Liver (tissue), 8 donors: ENCODE measurements at regions not wholly inside any gene's neighbourhood (a gene's known extent, or its start where the extent isn't known, plus 50 kb on each side); places are given as distances from the start of the nearest gene placed in this dataset.

Experiments used
- DNase-seq: peaks from one replicate; pipeline ENCODE4 v3.0.0-alpha.2; 2017; ENCODE audit warnings: low spot score
- H3K27ac ChIP-seq, 2 donors: one replicate each; pipeline ENCODE4 v1.7.0; 2013; ENCODE audit warnings: inconsistent platforms in 2 of 2, low read length in 2 of 2, control low read depth in 1 of 2, low read depth in 1 of 2, mild to moderate bottlenecking in 1 of 2
- H3K27me3 ChIP-seq, 4 donors: one replicate each; pipeline versions ENCODE4 v1.6.1 to v1.7.0; 2013; ENCODE audit warnings: low read length in 3 of 4, inconsistent platforms in 1 of 4, mild to moderate bottlenecking in 1 of 4, moderate library complexity in 1 of 4; ENCODE audit not compliant: control insufficient read depth in 4 of 4, insufficient read depth in 4 of 4
- H3K36me3 ChIP-seq, 4 donors: one replicate each; pipeline versions ENCODE4 v1.6.1 to v1.7.0; 2013; ENCODE audit warnings: low read length in 3 of 4, mild to moderate bottlenecking in 3 of 4, low read depth in 1 of 4, moderate library complexity in 1 of 4; ENCODE audit not compliant: control insufficient read depth in 4 of 4, insufficient read depth in 3 of 4
- H3K4me1 ChIP-seq, 4 donors: one replicate each; pipeline versions ENCODE4 v1.6.1 to v1.7.0; 2013; ENCODE audit warnings: low read length in 3 of 4, mild to moderate bottlenecking in 3 of 4, moderate library complexity in 1 of 4; ENCODE audit not compliant: control insufficient read depth in 4 of 4, insufficient read depth in 4 of 4
- H3K4me3 ChIP-seq, 3 donors: one replicate each; pipeline versions ENCODE4 v1.6.1 to v1.7.0; 2013; ENCODE audit warnings: low read length in 3 of 3, control low read depth in 1 of 3, low read depth in 1 of 3, mild to moderate bottlenecking in 1 of 3
- H3K9ac ChIP-seq, 2 donors: one replicate each; pipeline ENCODE4 v1.7.0; 2013; ENCODE audit warnings: low read length in 2 of 2, mild to moderate bottlenecking in 2 of 2, moderate library complexity in 2 of 2, control low read depth in 1 of 2, low read depth in 1 of 2
- H3K9me3 ChIP-seq, 4 donors: one replicate each; pipeline versions ENCODE4 v1.6.1 to v1.7.0; 2013; ENCODE audit warnings: low read length in 3 of 4; ENCODE audit not compliant: control insufficient read depth in 4 of 4
- ATF3 ChIP-seq: IDR thresholded peaks from 2 replicates; pipeline ENCODE4 v1.6.1; 2016; ENCODE audit warnings: antibody characterized with exemption
- CTCF ChIP-seq: fragments of 150-350 bp; IDR thresholded peaks from 2 replicates; pipeline ENCODE4 v1.5.1; 2017; ENCODE audit warnings: improper control_type of control experiment, low read depth, low read length; ENCODE audit not compliant: missing input control
- EGR1 ChIP-seq, 2 donors: IDR thresholded peaks; 2 replicates each; pipeline ENCODE4 v1.6.1; 2016 to 2018; ENCODE audit warnings: antibody characterized with exemption in 2 of 2, low read depth in 2 of 2
- FOXA1 ChIP-seq: IDR thresholded peaks from 2 replicates; pipeline ENCODE4 v1.6.1; 2016; ENCODE audit warnings: antibody characterized with exemption
- GABPA ChIP-seq, 2 donors: IDR thresholded peaks in 1 of 2; conservative IDR thresholded peaks in 1 of 2; 2 replicates each; pipeline ENCODE4 v1.6.1; 2016; ENCODE audit warnings: antibody characterized with exemption in 2 of 2, mild to moderate bottlenecking in 1 of 2, moderate library complexity in 1 of 2
- HNF4A ChIP-seq, 2 donors: conservative IDR thresholded peaks; 2 replicates each; pipeline ENCODE4 v1.6.1; 2016; ENCODE audit warnings: antibody characterized with exemption in 2 of 2, mild to moderate bottlenecking in 2 of 2
- HNF4G ChIP-seq: IDR thresholded peaks from 2 replicates; pipeline ENCODE4 v1.6.1; 2016; ENCODE audit warnings: antibody characterized with exemption
- MAX ChIP-seq: IDR thresholded peaks from 2 replicates; pipeline ENCODE4 v1.6.1; 2016; ENCODE audit warnings: antibody characterized with exemption
- NR2F2 ChIP-seq: IDR thresholded peaks from 2 replicates; pipeline ENCODE4 v1.6.1; 2016; ENCODE audit warnings: antibody characterized with exemption
- RAD21 ChIP-seq, 2 donors: IDR thresholded peaks; 2 replicates each; pipeline ENCODE4 v1.6.1; 2016; ENCODE audit warnings: antibody characterized with exemption in 2 of 2, mild to moderate bottlenecking in 2 of 2
- REST ChIP-seq: IDR thresholded peaks from 2 replicates; pipeline ENCODE4 v1.6.1; 2016; ENCODE audit warnings: antibody characterized with exemption, mild to moderate bottlenecking
- RXRA ChIP-seq, 2 donors: IDR thresholded peaks; 2 replicates each; pipeline ENCODE4 v1.6.1; 2017 to 2018; ENCODE audit warnings: antibody characterized with exemption in 2 of 2, mild to moderate bottlenecking in 1 of 2
- SP1 ChIP-seq: IDR thresholded peaks from 2 replicates; pipeline ENCODE4 v1.6.1; 2018; ENCODE audit warnings: antibody characterized with exemption, mild to moderate bottlenecking
- TAF1 ChIP-seq: conservative IDR thresholded peaks from 2 replicates; pipeline ENCODE4 v1.6.1; 2016; ENCODE audit warnings: antibody characterized with exemption, mild to moderate bottlenecking
- YY1 ChIP-seq: IDR thresholded peaks from 2 replicates; pipeline ENCODE4 v1.6.1; 2016; ENCODE audit warnings: antibody characterized with exemption, mild to moderate bottlenecking
- ZBTB33 ChIP-seq: IDR thresholded peaks from 2 replicates; pipeline ENCODE4 v1.6.1; 2016; ENCODE audit warnings: antibody characterized with exemption
- WGBS: extraction: QIAGEN DNeasy Blood & Tissue Kit; methylation state at CpG from one replicate; pipeline ENCODE4 v1.1.7; 2013; 5-methylcytosine and 5-hydroxymethylcytosine counted together
- donor health status: healthy.
- donor health status: healthy.
- donor health status: healthy.
- donor health status: healthy.
- donor health status: healthy.

GRCh38 chr4:82046796-82047195 is 327.0 kb downstream of the HNRNPD start:
- Histone ChIP-seq H3K4me3 (no peak overlapping the region), H3K9ac (no peak overlapping the region), H3K27me3 (peaks cover 0 to 7% (median 1%) of the 10 kb centered on the region in 4 donors), H3K9me3 (no peaks in the 10 kb centered on the region), H3K36me3 (no peaks in the 10 kb centered on the region), H3K27ac (no peak overlapping the region), H3K4me1 (peaks cover 5 to 17% (median 8%) of the 10 kb centered on the region in 4 donors)
- TF ChIP-seq NR2F2 (no peak), HNF4G (no peak), HNF4A (conservative IDR thresholded peaks at IDR 0.05) (no peak), RAD21 (IDR thresholded peaks at IDR 0.05) (no peak), ATF3 (no peak), YY1 (no peak), GABPA (IDR thresholded peaks at IDR 0.05 in 1 of 2, conservative IDR thresholded peaks at IDR 0.05 in 1 of 2) (no peak), RXRA (IDR thresholded peaks at IDR 0.05) (no peak), TAF1 (no peak), SP1 (no peak), EGR1 (IDR thresholded peaks at IDR 0.05; ENCODE audit: low read depth in 2 of 2) (no peak), ZBTB33 (no peak), CTCF (no peak), MAX (no peak), REST (no peak), FOXA1 (no peak)
- WGBS = 91% methylated on average over 2 of the region's 2 CpGs
- no peak for DNase-seq

- Histone ChIP-seq H3K4me1 (peaks cover 5 to 17% (median 8%) of the 10 kb centered on the region in 4 donors), H3K4me3 (no peak overlapping the region), H3K9ac (no peak overlapping the region), H3K27ac (no peak overlapping the region), H3K36me3 (no peaks in the 10 kb centered on the region), H3K27me3 (peaks cover 0 to 8% (median 4%) of the 10 kb centered on the region in 4 donors), H3K9me3 (no peaks in the 10 kb centered on the region)
- 73% methylated on average over 5 of the region's 5 CpGs for WGBS
- no peak for TF ChIP-seq TAF1
- no peak for DNase-seq
These were observed 328.5 kb downstream of the HNRNPD start for GRCh38 chr4:82045267-82045666.
